IPS DF 4.7 (cell line): ENCODE measurements at regions not wholly inside any gene's neighbourhood (a gene's known extent, or its start where the extent isn't known, plus 50 kb on each side); places are given as distances from the start of the nearest gene placed in this dataset.

Experiments used
- DNase-seq: peaks from one replicate; pipeline ENCODE4 v3.0.0-alpha.2; 2013; ENCODE audit warnings: low spot score; ENCODE audit errors: extremely low read depth

GRCh38 chr6:14321992-14322772 lies 204.6 kb downstream of the CD83 start:
- DNase-seq: no peak

GRCh38 chr6:14322841-14323240 lies 205.3 kb downstream of the CD83 start:
- no peak for DNase-seq

GRCh38 chr6:14326774-14327173 lies 209.2 kb downstream of the CD83 start:
- no peak for DNase-seq

- no peak for DNase-seq
Measured at GRCh38 chr6:14328163-14328562, 210.6 kb downstream of the CD83 start.

- DNase-seq: no peak
Measured at GRCh38 chr6:14333556-14334305, 216.2 kb downstream of the CD83 start.

GRCh38 chr6:14335071-14335470 lies 217.5 kb downstream of the CD83 start:
- DNase-seq: no peak

- no peak for DNase-seq
Measured at GRCh38 chr6:14337152-14337551, 219.6 kb downstream of the CD83 start.

GRCh38 chr6:14339172-14339571 lies 221.6 kb downstream of the CD83 start:
- no peak for DNase-seq

GRCh38 chr6:14339711-14340584 lies 222.4 kb downstream of the CD83 start:
- DNase-seq: no peak

- no peak for DNase-seq
Measured at GRCh38 chr6:14344486-14344885, 226.9 kb downstream of the CD83 start.

- DNase-seq: no peak
Measured at GRCh38 chr6:14348389-14348788, 230.8 kb downstream of the CD83 start.

- no peak for DNase-seq
Measured at GRCh38 chr6:14349507-14349906, 231.9 kb downstream of the CD83 start.

- DNase-seq: no peak
Measured at GRCh38 chr6:14350210-14350609, 232.6 kb downstream of the CD83 start.

GRCh38 chr6:14353281-14353680 lies 235.7 kb downstream of the CD83 start:
- DNase-seq: no peak

GRCh38 chr6:14353798-14354197 lies 236.2 kb downstream of the CD83 start:
- no peak for DNase-seq

- DNase-seq: no peak
Measured at GRCh38 chr6:14354919-14355572, 237.5 kb downstream of the CD83 start.

- DNase-seq: no peak
Measured at GRCh38 chr6:14359438-14359837, 241.9 kb downstream of the CD83 start.

- no peak for DNase-seq
Measured at GRCh38 chr6:14360565-14360964, 243.0 kb downstream of the CD83 start.

GRCh38 chr6:14361297-14361696 lies 243.7 kb downstream of the CD83 start:
- DNase-seq: no peak

GRCh38 chr6:14361956-14362587 lies 244.5 kb downstream of the CD83 start:
- no peak for DNase-seq

- no peak for DNase-seq
Measured at GRCh38 chr6:14364370-14364769, 246.8 kb downstream of the CD83 start.
